A673 (cell line): ENCODE measurements at regions not wholly inside any gene's neighbourhood (a gene's known extent, or its start where the extent isn't known, plus 50 kb on each side); places are given as distances from the start of the nearest gene placed in this dataset.

Experiments
- BruUV-seq: library from RNA; stranded (reverse); fragments of 400-500 nt; replicated peaks from 2 replicates; lab custom pipeline; 2021; lab: Mats Ljungman, UMichigan
- CTCF ChIA-PET: fragments of 300-600 bp; sonication (Branson Sonifier 250); formaldehyde crosslinking; loops from one replicate; lab custom pipeline; 2022; ENCODE audit warnings: antibody characterized with exemption; lab: Charles Lee
- POLR2A ChIA-PET: fragments of 300-600 bp; sonication (Branson Sonifier 250); formaldehyde crosslinking; loops from one replicate; lab custom pipeline; 2022; ENCODE audit warnings: antibody characterized with exemption; ENCODE audit not compliant: low non-redundant PET; lab: Charles Lee
- DNase-seq: peaks from one replicate; pipeline ENCODE4 v3.0.0-alpha.2; 2015; ENCODE audit warnings: low spot score
- H3K27ac ChIP-seq: fragments of 200-600 bp; sonication (generic); 2 replicates; pipeline ENCODE4 v1.5.1; 2016; ENCODE audit warnings: mixed run types, low read depth, mild to moderate bottlenecking, mixed read lengths, antibody characterized with exemption, low read length; ENCODE audit not compliant: poor library complexity, severe bottlenecking
- H3K27me3 ChIP-seq: fragments of 200-600 bp; sonication (generic); replicated peaks from 2 replicates; pipeline ENCODE4 v1.6.1; 2017; ENCODE audit warnings: mixed run types, low read depth, mild to moderate bottlenecking, mixed read lengths, antibody characterized with exemption, low read length; ENCODE audit not compliant: insufficient read depth, poor library complexity
- H3K36me3 ChIP-seq: fragments of 200-600 bp; sonication (generic); 2 replicates; pipeline ENCODE4 v1.6.1; 2016; ENCODE audit warnings: mixed run types, mild to moderate bottlenecking, mixed read lengths, antibody characterized with exemption, low read length; ENCODE audit not compliant: insufficient read depth, poor library complexity, severe bottlenecking
- H3K4me1 ChIP-seq: fragments of 200-600 bp; sonication (generic); 2 replicates; pipeline ENCODE4 v1.6.1; 2017; ENCODE audit warnings: mixed run types, mild to moderate bottlenecking, mixed read lengths, antibody characterized with exemption, low read length; ENCODE audit not compliant: insufficient read depth, poor library complexity, severe bottlenecking
- H3K4me3 ChIP-seq: fragments of 200-600 bp; sonication (generic); 2 replicates; pipeline ENCODE4 v1.5.1; 2016; ENCODE audit warnings: low read depth, mixed run types, mild to moderate bottlenecking, mixed read lengths, low read length; ENCODE audit not compliant: poor library complexity, severe bottlenecking
- H3K9me3 ChIP-seq: fragments of 200-600 bp; sonication (generic); 2 replicates; pipeline ENCODE4 v1.6.1; 2016; ENCODE audit warnings: mixed run types, low read depth, mild to moderate bottlenecking, mixed read lengths, antibody characterized with exemption, low read length; ENCODE audit not compliant: poor library complexity, severe bottlenecking
- CTCF ChIP-seq: fragments of 300-800, 200-600 bp; sonication (generic); conservative IDR thresholded peaks from 2 replicates; pipeline ENCODE4 v1.5.1; 2017; ENCODE audit warnings: low read depth, mild to moderate bottlenecking, antibody characterized with exemption, low read length, moderate library complexity, mixed read lengths
- EZH2 ChIP-seq: fragments of 200-600 bp; sonication (generic); IDR thresholded peaks from 2 replicates; pipeline ENCODE4 v1.6.1; 2017; ENCODE audit warnings: borderline replicate concordance, low read depth, mild to moderate bottlenecking, mixed read lengths, antibody characterized with exemption, low read length; ENCODE audit not compliant: poor library complexity, severe bottlenecking
- intact Hi-C: fragments of 100-400 bp; cut with micrococcal nuclease; formaldehyde crosslinking; loops from one replicate; pipeline ENCODE4 v1.10.0; 2022; ENCODE audit not compliant: unreplicated experiment

GRCh38 chr20:22374066-22374465 lies 210.3 kb downstream of the FOXA2 start:
- CTCF ChIA-PET, result no interaction called here
- no TSS peak for BruUV-seq

GRCh38 chr20:22373164-22373895 lies 211.0 kb downstream of the FOXA2 start:
- intact Hi-C loops, result no loop called here
- CTCF ChIA-PET, result no interaction called here
- no TSS peak for BruUV-seq

More at GRCh38 chr20:22374066-22374465, 210.3 kb downstream of the FOXA2 start:
- H3K36me3 ChIP-seq, result no peaks in the 10 kb centered on the region
- intact Hi-C loops, result no loop called here
- TF ChIP-seq CTCF (no peak), EZH2 (no peak)
- no peak overlapping the region for H3K27ac ChIP-seq
- no peaks in the 10 kb centered on the region for H3K9me3 ChIP-seq
- no peaks in the 10 kb centered on the region for H3K4me1 ChIP-seq
- peaks cover 28% of the 10 kb centered on the region for H3K27me3 ChIP-seq
- POLR2A ChIA-PET, result no interaction called here
- no peak overlapping the region for H3K4me3 ChIP-seq
- no peak for DNase-seq

GRCh38 chr20:22371843-22372242 lies 212.5 kb downstream of the FOXA2 start:
- DNase-seq, result no peak
- H3K27me3 ChIP-seq, result peaks cover 28% of the 10 kb centered on the region
- TF ChIP-seq CTCF, result no peak
- TF ChIP-seq EZH2, result no peak
- H3K27ac ChIP-seq, result no peak overlapping the region
- no peaks in the 10 kb centered on the region for H3K36me3 ChIP-seq
- ChIA-PET POLR2A (no interaction called here), CTCF (no interaction called here)
- H3K4me1 ChIP-seq, result no peaks in the 10 kb centered on the region
- intact Hi-C loops, result no loop called here
- BruUV-seq, result no TSS peak
- H3K4me3 ChIP-seq, result no peak overlapping the region
- no peaks in the 10 kb centered on the region for H3K9me3 ChIP-seq

More at GRCh38 chr20:22373164-22373895, 211.0 kb downstream of the FOXA2 start:
- no peak overlapping the region for H3K27ac ChIP-seq
- no peak overlapping the region for H3K4me3 ChIP-seq
- no peak for TF ChIP-seq CTCF
- TF ChIP-seq EZH2, result no peak
- H3K9me3 ChIP-seq, result no peaks in the 10 kb centered on the region
- POLR2A ChIA-PET, result interaction anchor here (0.5 kb wide), 1 partner anchor 15 kb away, joined by 7 read pairs; no protein-coding TSS in a partner anchor
- no peaks in the 10 kb centered on the region for H3K36me3 ChIP-seq
- H3K27me3 ChIP-seq, result peaks cover 28% of the 10 kb centered on the region
- no peaks in the 10 kb centered on the region for H3K4me1 ChIP-seq
- DNase-seq, result no peak
